Activated T-cell treated with anti-CD3 and anti-CD28 coated beads, Interleukin-2, amount 50 U/mL, for 24 hours (primary cell): ENCODE measurements at regions not wholly inside any gene's neighbourhood (a gene's known extent, or its start where the extent isn't known, plus 50 kb on each side); places are given as distances from the start of the nearest gene placed in this dataset.
"Not testable (repeated sequence)": the region's sequence is repeated elsewhere in the genome, so short reads cannot be mapped to it uniquely, and the experiment has no call there.

Experiments used
- DNase-seq: peaks from one replicate; pipeline ENCODE4 v3.0.0-alpha.2; 2020
- H3K27ac Mint-ChIP-seq: 2 replicates; pipeline ENCODE4 v1.8.0; 2020; ENCODE audit warnings: mild to moderate bottlenecking, mixed read lengths
- H3K27me3 Mint-ChIP-seq: 2 replicates; pipeline ENCODE4 v1.8.0; 2020; ENCODE audit warnings: mixed read lengths
- H3K36me3 Mint-ChIP-seq: 2 replicates; pipeline ENCODE4 v1.8.0; 2020; ENCODE audit warnings: low read depth, mixed read lengths
- H3K4me1 Mint-ChIP-seq: 2 replicates; pipeline ENCODE4 v1.8.0; 2020; ENCODE audit warnings: low read depth, mixed read lengths
- H3K4me3 Mint-ChIP-seq: 2 replicates; pipeline ENCODE4 v1.8.0; 2020; ENCODE audit warnings: mild to moderate bottlenecking, moderate library complexity, mixed read lengths
- H3K9me3 Mint-ChIP-seq: 2 replicates; pipeline ENCODE4 v1.8.0; 2020; ENCODE audit warnings: mixed read lengths

DNA sequence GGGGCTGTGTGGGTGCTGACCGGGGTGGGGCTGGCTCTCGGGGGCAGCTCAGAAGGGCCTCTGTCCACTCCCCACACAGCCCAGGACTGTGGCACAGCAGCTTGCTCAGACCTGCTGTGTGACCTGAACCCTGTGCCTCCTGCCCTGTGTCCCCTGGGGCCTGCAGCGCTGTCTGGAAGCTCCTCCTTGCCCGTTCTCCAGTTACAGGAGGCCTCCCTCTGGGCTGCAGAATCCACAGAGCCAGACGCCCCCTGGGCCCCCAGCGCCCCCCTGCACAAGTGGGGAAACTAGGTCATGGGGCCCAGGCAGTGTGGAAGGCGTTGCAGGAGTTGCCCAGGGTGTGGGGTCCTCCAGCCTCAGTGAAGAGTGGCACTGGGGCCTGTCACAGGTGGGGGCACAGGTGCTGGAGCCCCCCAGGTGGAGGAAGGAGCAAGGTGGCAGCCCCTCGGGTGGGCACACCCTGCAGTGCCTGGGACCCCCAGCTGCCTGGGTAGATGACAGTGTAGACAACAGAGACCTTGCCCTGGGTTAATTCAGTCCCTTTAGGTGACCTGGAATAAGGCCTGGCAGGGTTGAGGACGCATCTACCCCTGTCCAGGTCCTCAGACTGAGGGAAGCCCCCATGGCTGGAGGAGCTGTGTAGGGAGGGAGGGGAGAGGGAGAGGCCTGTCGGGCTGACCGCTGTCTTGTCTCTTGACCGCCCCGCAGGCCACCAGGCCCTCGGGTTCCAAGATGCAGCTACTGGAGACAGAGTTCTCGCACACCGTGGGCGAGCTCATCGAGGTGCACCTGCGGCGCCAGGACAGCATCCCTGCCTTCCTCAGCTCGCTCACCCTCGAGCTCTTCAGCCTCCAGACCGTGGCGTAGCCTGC, 120.2 kb downstream of the IGLL1 start:
- peaks cover 50% of the 10 kb centered on the region for H3K27me3 Mint-ChIP-seq
- not testable (repeated sequence) for H3K4me3 Mint-ChIP-seq, DNase-seq, H3K4me1 Mint-ChIP-seq, H3K36me3 Mint-ChIP-seq, H3K27ac Mint-ChIP-seq, H3K9me3 Mint-ChIP-seq

DNA sequence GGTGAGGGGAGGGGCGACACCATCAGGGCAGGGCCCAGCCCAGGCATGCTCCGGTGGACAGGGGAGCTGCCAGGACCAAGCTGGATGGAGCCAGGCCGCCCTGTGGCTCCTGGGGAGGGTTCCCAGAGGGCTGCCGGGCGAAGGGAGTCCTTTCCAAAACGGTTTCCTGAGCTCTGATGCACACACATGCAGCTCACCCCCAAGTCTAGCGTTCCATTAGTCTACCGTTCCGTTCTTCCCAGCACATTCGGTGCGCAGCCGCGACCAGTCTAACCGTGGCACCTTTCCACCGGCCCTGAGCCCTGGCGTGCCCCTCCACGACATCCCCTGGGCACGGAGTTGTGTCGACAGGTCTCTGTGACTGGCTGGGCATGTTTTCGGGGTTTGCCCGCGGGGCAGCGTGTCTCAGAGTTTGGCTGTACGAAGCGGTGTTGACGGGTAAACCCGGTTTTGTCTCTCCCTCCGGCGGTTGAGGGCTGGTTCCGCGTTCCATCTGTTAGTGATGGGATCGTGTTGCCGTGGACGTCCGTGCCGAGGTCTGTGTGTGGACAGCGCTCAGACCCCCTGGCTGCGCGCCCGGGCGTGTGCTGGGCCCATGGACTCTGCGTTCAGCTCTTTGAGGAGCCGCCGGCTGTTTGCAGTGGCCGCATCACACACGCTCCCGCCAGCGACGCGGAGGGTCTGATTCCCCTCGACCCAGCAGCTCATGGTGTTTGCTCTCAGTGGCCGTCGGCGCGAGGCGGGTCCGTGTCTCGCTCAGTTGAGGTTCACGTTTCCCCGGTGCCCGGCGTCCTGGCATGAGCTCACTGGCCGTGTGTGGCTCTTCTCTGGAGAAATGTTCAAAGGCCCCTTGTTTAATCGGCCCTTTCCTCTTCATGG, 121.2 kb downstream of the IGLL1 start:
- Mint-ChIP-seq H3K4me3 (no peak overlapping the region), H3K4me1 (peaks cover 4% of the 10 kb centered on the region), H3K9me3 (no peaks in the 10 kb centered on the region), H3K27ac (no peak overlapping the region), H3K36me3 (no peaks in the 10 kb centered on the region), H3K27me3 (peaks cover 54% of the 10 kb centered on the region)
- no peak for DNase-seq

DNA sequence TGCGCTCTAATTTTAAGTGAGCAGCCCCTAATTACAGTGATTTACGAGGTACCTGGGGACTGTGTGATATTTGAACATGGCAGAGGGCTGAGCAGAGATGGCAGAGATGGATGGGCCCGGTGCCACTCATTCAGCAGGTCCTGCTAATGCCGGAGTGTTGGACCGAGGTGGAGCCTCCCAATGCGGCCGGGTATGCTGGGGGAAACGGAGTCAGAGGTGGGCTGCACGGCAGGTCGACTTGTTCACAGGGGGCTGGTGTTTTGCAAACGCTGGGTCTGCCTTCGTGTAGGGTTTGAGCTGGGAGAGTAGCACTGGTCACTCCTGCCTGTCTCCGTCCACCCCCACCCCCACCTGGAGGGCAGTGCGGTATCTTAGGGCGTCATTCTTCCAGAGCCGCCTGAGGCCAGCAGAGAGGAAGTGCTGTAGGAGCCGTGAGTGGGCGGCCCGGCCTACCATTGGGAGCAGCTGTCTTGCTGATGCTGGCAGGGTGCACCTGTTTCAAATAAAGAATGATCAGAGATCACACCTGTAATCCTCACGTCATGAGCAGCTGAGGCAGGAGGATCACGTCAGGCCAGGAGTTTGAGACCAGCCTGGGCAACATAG, 122.6 kb downstream of the IGLL1 start:
- Mint-ChIP-seq H3K4me1 (peaks cover 4% of the 10 kb centered on the region), H3K27ac (no peak overlapping the region), H3K27me3 (peaks cover 58% of the 10 kb centered on the region), H3K9me3 (no peaks in the 10 kb centered on the region), H3K4me3 (no peak overlapping the region), H3K36me3 (no peaks in the 10 kb centered on the region)
- no peak for DNase-seq

DNA sequence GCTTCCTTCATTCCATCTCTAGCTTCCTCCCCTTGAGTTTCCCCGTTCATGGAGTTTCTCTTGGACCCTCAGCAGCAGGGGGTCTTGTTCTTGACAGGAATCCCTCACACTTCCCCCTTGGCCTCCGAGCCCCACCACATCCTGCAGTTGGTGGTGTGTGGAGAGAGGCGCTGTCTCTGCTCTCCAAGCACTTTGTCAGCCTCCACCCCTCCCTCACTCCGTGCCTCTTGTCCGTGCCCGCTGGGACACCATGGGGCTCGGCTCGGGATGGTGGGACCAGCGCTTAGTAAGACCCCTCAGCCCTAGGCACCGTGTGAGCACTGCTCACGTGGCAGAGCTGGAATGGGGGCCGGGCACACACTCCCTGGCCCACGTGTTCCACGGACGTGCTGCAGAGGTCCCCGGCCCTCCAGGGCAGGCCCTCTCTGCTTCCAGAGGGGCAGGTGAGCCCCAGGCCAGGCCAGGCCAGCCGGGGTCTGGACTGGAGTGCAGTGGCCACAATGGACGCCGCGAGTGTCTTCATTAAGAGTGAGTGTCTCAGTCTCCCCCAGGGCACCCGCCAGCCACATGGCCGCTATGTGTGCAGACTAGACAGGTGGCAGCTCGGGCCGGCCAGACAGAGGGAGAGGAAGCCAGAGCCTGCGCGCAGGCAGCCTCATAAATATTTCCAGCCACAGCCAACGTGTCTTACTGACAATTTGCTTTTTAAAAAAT, 123.3 kb downstream of the IGLL1 start:
- not testable (repeated sequence) for H3K4me1 Mint-ChIP-seq, H3K36me3 Mint-ChIP-seq, H3K4me3 Mint-ChIP-seq, H3K9me3 Mint-ChIP-seq, DNase-seq, H3K27ac Mint-ChIP-seq
- peaks cover 62% of the 10 kb centered on the region for H3K27me3 Mint-ChIP-seq

DNA sequence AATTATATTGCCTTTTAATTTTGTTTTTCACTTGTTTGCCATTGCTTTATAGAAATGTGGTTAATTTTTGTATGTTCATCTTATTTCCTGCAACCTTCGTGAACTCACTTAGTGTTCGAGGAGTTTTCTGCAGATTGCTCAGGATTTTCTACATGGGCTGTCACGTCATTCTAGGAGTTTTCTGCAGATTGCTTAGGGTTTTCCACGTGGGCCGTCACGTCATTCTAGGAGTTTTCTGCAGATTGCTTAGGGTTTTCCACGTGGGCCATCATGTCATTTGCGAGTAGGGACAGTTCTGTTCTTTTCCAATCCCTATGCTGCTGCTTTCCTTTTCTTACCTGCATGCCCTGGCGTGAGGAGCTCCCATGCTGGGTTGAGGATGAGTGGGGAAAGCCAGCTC, 125.7 kb downstream of the IGLL1 start:
- not testable (repeated sequence) for H3K4me3 Mint-ChIP-seq, H3K27ac Mint-ChIP-seq, DNase-seq, H3K9me3 Mint-ChIP-seq, H3K36me3 Mint-ChIP-seq, H3K4me1 Mint-ChIP-seq
- H3K27me3 Mint-ChIP-seq, result peaks cover 55% of the 10 kb centered on the region

DNA sequence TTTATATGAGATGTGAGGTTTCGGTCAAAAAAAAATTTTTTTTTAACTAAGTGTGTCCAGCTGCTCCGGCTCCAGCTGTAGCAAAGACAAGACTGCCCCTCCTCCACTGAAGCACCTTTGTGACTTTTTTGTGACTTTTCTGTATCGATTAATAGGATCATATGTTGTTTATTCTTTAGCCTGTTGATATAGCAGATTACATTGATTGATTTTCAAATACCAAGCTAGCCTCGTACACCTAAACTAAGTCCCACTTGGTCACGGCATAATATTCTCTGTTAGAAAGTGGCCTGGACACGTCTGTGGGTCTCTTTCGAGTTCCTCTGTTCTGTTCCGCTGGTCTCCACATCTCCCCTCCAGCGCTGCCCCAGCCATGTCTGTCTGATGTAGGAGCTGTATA, 126.8 kb downstream of the IGLL1 start:
- H3K27ac Mint-ChIP-seq, result no peak overlapping the region
- peaks cover 7% of the 10 kb centered on the region for H3K4me1 Mint-ChIP-seq
- H3K4me3 Mint-ChIP-seq, result no peak overlapping the region
- no peaks in the 10 kb centered on the region for H3K36me3 Mint-ChIP-seq
- no peak for DNase-seq
- H3K27me3 Mint-ChIP-seq, result peaks cover 46% of the 10 kb centered on the region
- no peaks in the 10 kb centered on the region for H3K9me3 Mint-ChIP-seq

DNA sequence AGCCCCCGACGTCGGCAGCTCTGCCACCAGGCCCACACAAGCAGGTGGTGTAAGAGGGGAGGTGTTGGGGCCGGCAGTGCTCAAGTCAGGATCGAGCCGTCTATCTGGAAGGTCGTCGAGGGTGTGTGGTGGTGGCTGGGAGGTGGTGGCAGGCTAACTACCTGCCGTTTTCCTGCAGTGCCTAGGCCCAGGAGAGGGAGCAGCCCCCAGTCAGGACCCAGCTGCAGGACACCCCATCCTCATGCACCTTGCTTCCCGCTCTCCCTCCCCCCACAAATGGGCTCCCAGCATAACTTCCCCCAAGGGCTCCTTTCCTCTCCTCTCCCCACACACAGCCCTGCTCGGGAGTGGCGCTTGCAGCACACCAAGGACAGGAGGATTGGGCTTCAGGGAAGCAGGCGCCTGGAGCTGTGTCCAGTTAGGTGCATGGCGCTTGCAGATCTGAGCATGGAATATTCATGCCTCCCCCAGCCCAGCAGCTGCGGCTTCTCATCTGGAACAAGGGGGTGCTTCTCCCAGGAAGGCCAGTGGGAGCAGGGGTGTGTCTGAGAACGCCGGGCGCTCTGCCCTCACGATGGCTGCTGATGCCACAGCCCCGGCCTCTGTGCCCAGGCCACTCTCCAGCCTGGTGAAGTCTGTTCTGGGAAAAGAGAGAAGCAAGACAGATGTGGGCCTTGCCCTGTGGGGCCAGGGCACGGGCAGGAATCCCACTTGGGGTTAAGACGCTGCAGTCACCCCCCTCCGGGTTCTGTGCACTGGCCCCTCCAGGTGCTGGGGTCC, 127.7 kb downstream of the IGLL1 start:
- H3K4me3 Mint-ChIP-seq, result no peak overlapping the region
- peaks cover 7% of the 10 kb centered on the region for H3K4me1 Mint-ChIP-seq
- peaks cover 38% of the 10 kb centered on the region for H3K27me3 Mint-ChIP-seq
- H3K9me3 Mint-ChIP-seq, result no peaks in the 10 kb centered on the region
- no peaks in the 10 kb centered on the region for H3K36me3 Mint-ChIP-seq
- no peak overlapping the region for H3K27ac Mint-ChIP-seq
- DNase-seq, result no peak

DNA sequence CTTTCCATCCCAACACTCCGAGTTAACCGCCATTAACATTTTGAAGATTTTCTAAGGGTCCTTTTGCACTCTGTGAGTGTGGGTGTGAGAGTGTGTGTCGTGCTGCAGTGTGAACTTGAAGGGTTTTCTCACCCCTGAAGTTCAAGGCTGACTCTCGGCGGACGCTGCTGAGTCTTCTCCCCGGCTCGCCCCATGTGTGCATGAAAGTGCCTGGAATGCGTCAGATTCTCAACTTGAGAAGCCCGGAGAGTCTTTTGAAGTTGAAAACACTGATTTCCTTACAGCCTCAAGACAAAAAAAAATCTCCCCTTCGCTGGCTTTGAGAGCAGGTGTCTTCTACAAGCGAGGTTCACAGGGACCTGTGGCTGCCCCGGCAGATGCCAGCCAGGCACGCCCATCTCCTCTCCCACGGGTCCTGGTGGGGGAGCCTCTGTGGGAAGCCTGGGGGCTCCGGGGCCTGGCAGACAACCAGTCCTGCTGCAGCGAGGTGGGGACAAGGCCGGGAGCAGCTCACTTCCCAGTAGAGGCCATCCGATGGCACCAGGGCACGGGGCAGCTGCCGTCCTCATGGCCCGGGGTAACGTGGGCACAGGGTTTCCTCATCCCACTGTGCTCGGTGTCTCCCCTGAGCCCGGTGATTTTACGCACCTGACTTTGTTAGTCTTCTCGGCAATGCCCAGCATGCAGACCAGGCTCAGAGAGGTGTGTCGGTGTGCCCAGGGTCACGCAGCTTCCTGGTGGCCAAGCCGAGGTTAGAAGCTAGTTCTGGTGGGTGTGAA, 128.4 kb downstream of the IGLL1 start:
- not testable (repeated sequence) for H3K9me3 Mint-ChIP-seq

DNA sequence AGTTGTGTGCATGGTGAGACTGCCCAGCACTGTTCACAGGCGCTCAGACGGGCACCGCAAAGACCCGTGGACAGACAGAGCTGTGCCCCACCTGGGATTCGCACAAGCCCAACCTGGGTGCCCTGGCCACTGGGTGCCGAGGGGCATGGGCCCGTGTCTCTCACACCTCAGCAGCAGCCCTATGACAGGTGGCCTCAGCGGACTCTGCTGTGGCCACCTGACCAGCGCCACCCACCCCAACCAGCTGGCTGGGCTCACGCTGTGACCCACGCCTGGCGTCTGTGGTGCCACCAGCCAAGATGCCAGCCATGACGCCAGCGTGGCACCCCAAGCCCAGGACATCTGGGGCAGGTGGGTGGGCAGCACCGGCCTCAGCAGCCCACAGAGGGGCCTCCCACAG, 129.3 kb downstream of the IGLL1 start:
- H3K9me3 Mint-ChIP-seq, H3K36me3 Mint-ChIP-seq, DNase-seq, H3K27ac Mint-ChIP-seq, H3K4me3 Mint-ChIP-seq, H3K4me1 Mint-ChIP-seq: not testable (repeated sequence)
- H3K27me3 Mint-ChIP-seq, result peaks cover 22% of the 10 kb centered on the region

More for the DNA sequence above, 128.4 kb downstream of the IGLL1 start:
- DNase-seq, H3K4me1 Mint-ChIP-seq, H3K4me3 Mint-ChIP-seq, H3K36me3 Mint-ChIP-seq, H3K27ac Mint-ChIP-seq: not testable (repeated sequence)
- H3K27me3 Mint-ChIP-seq, result peaks cover 30% of the 10 kb centered on the region

DNA sequence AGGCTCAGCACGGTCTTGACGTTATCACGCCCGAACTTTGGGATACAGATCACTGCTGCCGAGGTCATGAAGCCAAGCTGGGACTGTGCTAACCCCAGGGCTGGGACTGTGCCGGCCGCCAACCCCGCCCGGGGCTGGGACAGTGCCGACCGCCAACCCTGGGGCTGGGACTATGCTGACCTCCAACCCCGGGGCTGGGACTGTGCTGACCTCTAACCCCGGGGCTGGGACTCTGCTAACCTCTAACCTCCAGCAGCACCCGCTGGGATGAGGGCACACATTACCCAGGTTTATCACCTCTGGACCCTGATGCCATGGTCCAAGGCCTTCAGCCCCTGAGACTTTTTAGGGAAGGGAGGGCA, 129.7 kb downstream of the IGLL1 start:
- Mint-ChIP-seq H3K4me3 (no peak overlapping the region), H3K27me3 (peaks cover 20% of the 10 kb centered on the region)

DNA sequence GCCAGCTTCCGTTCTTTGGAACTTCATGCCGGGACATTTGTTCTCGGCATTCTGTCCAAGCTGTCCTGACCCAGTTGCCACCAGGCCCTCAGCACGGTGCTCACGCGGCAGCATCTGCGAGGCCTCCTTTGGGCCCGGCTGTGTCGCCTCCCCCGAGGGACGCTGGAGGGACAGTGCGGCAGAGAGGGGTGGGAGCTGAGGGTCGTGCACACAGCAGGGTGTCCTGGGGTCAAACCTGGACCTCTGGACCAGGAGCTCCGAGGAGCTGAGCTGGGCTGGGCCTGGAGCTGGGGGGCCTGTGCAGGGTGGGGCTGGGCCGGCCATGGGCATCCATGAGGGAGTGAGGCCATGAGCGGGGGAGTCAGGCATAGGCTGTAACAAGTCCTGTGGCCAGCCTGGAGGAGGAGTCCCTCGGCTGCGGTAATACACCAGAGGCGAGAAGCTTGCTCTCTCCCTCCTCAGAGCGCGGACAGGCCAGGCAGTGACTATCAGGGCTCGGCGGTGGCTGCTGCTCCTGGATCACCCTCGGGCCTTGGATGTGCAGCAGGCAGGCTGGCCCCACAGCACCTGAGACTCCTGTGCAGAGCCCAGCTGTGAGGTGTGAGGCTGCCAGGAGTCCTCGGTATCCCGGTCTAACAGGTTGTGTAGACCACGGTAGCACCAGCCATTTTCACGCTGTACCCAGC, 130.2 kb downstream of the IGLL1 start:
- not testable (repeated sequence) for H3K9me3 Mint-ChIP-seq, H3K36me3 Mint-ChIP-seq, H3K27ac Mint-ChIP-seq, DNase-seq, H3K4me3 Mint-ChIP-seq, H3K4me1 Mint-ChIP-seq
- H3K27me3 Mint-ChIP-seq, result peaks cover 19% of the 10 kb centered on the region

More for the DNA sequence above, 129.7 kb downstream of the IGLL1 start:
- peaks cover 10% of the 10 kb centered on the region for H3K9me3 Mint-ChIP-seq
- DNase-seq, result no peak
- no peaks in the 10 kb centered on the region for H3K36me3 Mint-ChIP-seq
- H3K27ac Mint-ChIP-seq, result no peak overlapping the region
- peaks cover 3% of the 10 kb centered on the region for H3K4me1 Mint-ChIP-seq

DNA sequence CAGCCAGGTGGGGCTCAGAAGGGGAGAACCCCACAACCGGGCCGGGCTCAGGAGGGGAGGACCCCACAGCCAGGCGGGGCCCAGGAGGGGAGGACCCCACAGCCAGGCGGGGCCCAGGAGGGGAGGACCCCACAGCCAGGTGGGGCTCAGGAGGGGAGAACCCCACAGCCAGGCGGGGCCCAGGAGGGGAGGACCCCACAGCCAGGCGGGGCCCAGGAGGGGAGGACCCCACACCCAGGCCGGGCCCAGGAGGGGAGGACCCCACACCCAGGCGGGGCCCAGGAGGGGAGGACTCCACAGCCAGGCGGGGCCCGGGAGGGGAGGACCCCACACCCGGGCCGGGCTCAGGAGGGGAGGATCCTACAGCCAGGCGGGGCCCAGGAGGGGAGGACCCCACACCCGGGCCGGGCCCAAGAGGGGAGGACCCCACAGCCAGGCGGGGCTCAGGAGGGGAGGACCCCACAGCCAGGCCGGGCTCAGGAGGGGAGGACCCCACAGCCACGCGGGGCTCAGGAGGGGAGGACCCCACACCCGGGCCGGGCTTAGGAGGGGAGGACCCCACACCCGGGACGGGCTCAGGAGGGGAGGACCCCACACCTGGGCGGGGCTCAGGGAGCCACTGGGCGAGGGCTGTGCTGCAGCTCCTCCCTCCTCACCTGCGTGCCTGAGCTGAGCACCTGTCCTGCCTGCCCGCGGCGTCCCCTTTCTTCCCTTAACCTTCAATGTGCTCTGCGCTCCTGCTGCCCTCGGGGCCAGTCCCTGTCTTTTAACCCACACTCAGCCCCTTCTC, 131.4 kb downstream of the IGLL1 start:
- peaks cover 11% of the 10 kb centered on the region for H3K27me3 Mint-ChIP-seq
- not testable (repeated sequence) for DNase-seq, H3K36me3 Mint-ChIP-seq, H3K9me3 Mint-ChIP-seq, H3K4me1 Mint-ChIP-seq, H3K4me3 Mint-ChIP-seq, H3K27ac Mint-ChIP-seq
